Esophagus (tissue), 2 donors: ENCODE measurements at regions not wholly inside any gene's neighbourhood (a gene's known extent, or its start where the extent isn't known, plus 50 kb on each side); places are given as distances from the start of the nearest gene placed in this dataset.

Experiments
- H3K27ac ChIP-seq, 2 donors: one replicate each; pipeline ENCODE4 v1.5.1; 2013; ENCODE audit warnings: low read depth in 2 of 2, mild to moderate bottlenecking in 2 of 2, inconsistent platforms in 1 of 2, low read length in 1 of 2, moderate library complexity in 1 of 2
- H3K27me3 ChIP-seq, 2 donors: one replicate each; pipeline ENCODE4 v1.6.1; 2013; ENCODE audit warnings: low read length in 2 of 2, control low read depth in 1 of 2, mild to moderate bottlenecking in 1 of 2; ENCODE audit not compliant: insufficient read depth in 2 of 2, control insufficient read depth in 1 of 2
- H3K36me3 ChIP-seq, 2 donors: one replicate each; pipeline ENCODE4 v1.6.1; 2013; ENCODE audit warnings: low read length in 1 of 2; ENCODE audit not compliant: control insufficient read depth in 2 of 2, insufficient read depth in 2 of 2
- H3K4me1 ChIP-seq, 2 donors: one replicate each; pipeline ENCODE4 v1.6.1; 2013; ENCODE audit warnings: low read length in 1 of 2; ENCODE audit not compliant: control insufficient read depth in 2 of 2, insufficient read depth in 2 of 2
- H3K4me3 ChIP-seq, 2 donors: one replicate each; pipeline ENCODE4 v1.5.1; 2013; ENCODE audit warnings: low read length in 2 of 2, mild to moderate bottlenecking in 2 of 2, low read depth in 1 of 2, moderate library complexity in 1 of 2
- H3K9me3 ChIP-seq, 2 donors: one replicate each; pipeline ENCODE4 v1.6.1; 2013; ENCODE audit warnings: mild to moderate bottlenecking in 2 of 2, low read depth in 1 of 2, low read length in 1 of 2, moderate library complexity in 1 of 2; ENCODE audit not compliant: control insufficient read depth in 2 of 2, insufficient read depth in 1 of 2
- WGBS, 2 donors: extraction: QIAGEN DNeasy Blood & Tissue Kit; methylation state at CpG; one replicate each; pipeline ENCODE4 v1.1.7; 2013; 5-methylcytosine and 5-hydroxymethylcytosine counted together
- donor health status: healthy with polysubstance abuse.
- donor health status: Bipolar disorder and iron deficiency.

- Histone ChIP-seq H3K4me3 (no peak overlapping the region), H3K9me3 (no peaks in the 10 kb centered on the region), H3K4me1 (no peaks in the 10 kb centered on the region), H3K27ac (no peak overlapping the region), H3K27me3 (no peaks in the 10 kb centered on the region), H3K36me3 (no peaks in the 10 kb centered on the region)
- 70 to 91% methylated on average over 2 of the region's 2 CpGs for WGBS, 2 donors
Observed at GRCh38 chr2:39542523-39542922, 105.4 kb upstream of the MAP4K3 start.

GRCh38 chr2:39545957-39546356 is 108.9 kb upstream of the MAP4K3 start:
- WGBS, 2 donors: 71 to 80% methylated on average over 5 of the region's 5 CpGs

GRCh38 chr2:39546409-39546808 is 109.3 kb upstream of the MAP4K3 start:
- WGBS, 2 donors: 80 to 88% methylated on average over 4 of the region's 4 CpGs
- Histone ChIP-seq H3K4me3 (no peak overlapping the region), H3K27me3 (no peaks in the 10 kb centered on the region)

More at GRCh38 chr2:39545957-39546356, 108.9 kb upstream of the MAP4K3 start:
- Histone ChIP-seq H3K27ac (no peak overlapping the region), H3K27me3 (no peaks in the 10 kb centered on the region), H3K4me3 (no peak overlapping the region), H3K4me1 (no peaks in the 10 kb centered on the region), H3K9me3 (no peaks in the 10 kb centered on the region), H3K36me3 (no peaks in the 10 kb centered on the region)

GRCh38 chr2:39546937-39547336 is 109.9 kb upstream of the MAP4K3 start:
- Histone ChIP-seq H3K27me3 (no peaks in the 10 kb centered on the region), H3K4me1 (no peaks in the 10 kb centered on the region), H3K9me3 (no peaks in the 10 kb centered on the region), H3K27ac (no peak overlapping the region), H3K36me3 (no peaks in the 10 kb centered on the region), H3K4me3 (no peak overlapping the region)
- 70 to 74% methylated on average over 1 of the region's 1 CpG for whole genome bisulfite sequencing, 2 donors

More at GRCh38 chr2:39546409-39546808, 109.3 kb upstream of the MAP4K3 start:
- H3K4me1 ChIP-seq: no peaks in the 10 kb centered on the region
- no peak overlapping the region for H3K27ac ChIP-seq
- H3K9me3 ChIP-seq: no peaks in the 10 kb centered on the region
- H3K36me3 ChIP-seq: no peaks in the 10 kb centered on the region

- Histone ChIP-seq H3K27ac (no peak overlapping the region), H3K4me3 (no peak overlapping the region), H3K27me3 (no peaks in the 10 kb centered on the region), H3K4me1 (no peaks in the 10 kb centered on the region), H3K9me3 (no peaks in the 10 kb centered on the region), H3K36me3 (no peaks in the 10 kb centered on the region)
- WGBS, 2 donors: 80 to 84% methylated on average over 9 of the region's 9 CpGs
Observed at GRCh38 chr2:39547811-39548719, 111.0 kb upstream of the MAP4K3 start.

GRCh38 chr2:39549000-39549399 is 111.9 kb upstream of the MAP4K3 start:
- H3K4me1 ChIP-seq: no peaks in the 10 kb centered on the region
- no peak overlapping the region for H3K27ac ChIP-seq
- no peaks in the 10 kb centered on the region for H3K36me3 ChIP-seq
- H3K4me3 ChIP-seq: no peak overlapping the region
- no peaks in the 10 kb centered on the region for H3K9me3 ChIP-seq
- no peaks in the 10 kb centered on the region for H3K27me3 ChIP-seq
- WGBS, 2 donors: 93 to 94% methylated on average over 1 of the region's 1 CpG

- Histone ChIP-seq H3K4me3 (no peak overlapping the region), H3K9me3 (no peaks in the 10 kb centered on the region), H3K27me3 (no peaks in the 10 kb centered on the region), H3K27ac (no peak overlapping the region), H3K4me1 (no peaks in the 10 kb centered on the region), H3K36me3 (no peaks in the 10 kb centered on the region)
- 77 to 89% methylated on average over 9 of the region's 9 CpGs for WGBS, 2 donors
Observed at GRCh38 chr2:39549718-39550464, 112.8 kb upstream of the MAP4K3 start.

- Histone ChIP-seq H3K27me3 (no peaks in the 10 kb centered on the region), H3K9me3 (no peaks in the 10 kb centered on the region), H3K27ac (no peak overlapping the region), H3K4me3 (no peak overlapping the region), H3K4me1 (no peaks in the 10 kb centered on the region), H3K36me3 (no peaks in the 10 kb centered on the region)
- WGBS, 2 donors: 48 to 65% methylated on average over 4 of the region's 4 CpGs
Observed at GRCh38 chr2:39550701-39551285, 113.7 kb upstream of the MAP4K3 start.

- Histone ChIP-seq H3K4me1 (no peaks in the 10 kb centered on the region), H3K9me3 (peaks cover 0 to 3% of the 10 kb centered on the region in 2 donors), H3K27ac (no peak overlapping the region), H3K4me3 (no peak overlapping the region), H3K36me3 (no peaks in the 10 kb centered on the region), H3K27me3 (no peaks in the 10 kb centered on the region)
- WGBS, 2 donors: 83 to 97% methylated on average over 1 of the region's 1 CpG
Observed at GRCh38 chr2:39558906-39559305, 106.8 kb upstream of the TMEM178A start.
